NCI-H460 (cell line): ENCODE measurements at regions not wholly inside any gene's neighbourhood (a gene's known extent, or its start where the extent isn't known, plus 50 kb on each side); places are given as distances from the start of the nearest gene placed in this dataset.

Experiments
- DNase-seq: peaks from one replicate; pipeline ENCODE4 v3.0.0-alpha.2; 2016; ENCODE audit warnings: low read depth; ENCODE audit errors: extremely low read depth

GRCh38 chr11:116176484-116177005, 596.2 kb downstream of the BUD13 start:
- DNase-seq: no peak

GRCh38 chr11:116175707-116176106, 597.1 kb downstream of the BUD13 start:
- no peak for DNase-seq

GRCh38 chr11:116173941-116174911, 598.6 kb downstream of the BUD13 start:
- no peak for DNase-seq

GRCh38 chr11:116173506-116173905, 599.3 kb downstream of the BUD13 start:
- DNase-seq: no peak

- DNase-seq: no peak
Measured at GRCh38 chr11:116172851-116173250, 599.9 kb downstream of the BUD13 start.

- DNase-seq: no peak
Measured at GRCh38 chr11:116172156-116172555, 600.6 kb downstream of the BUD13 start.

GRCh38 chr11:116171271-116172140, 601.3 kb downstream of the BUD13 start:
- DNase-seq: no peak

- DNase-seq: no peak
Measured at GRCh38 chr11:116170526-116171120, 602.2 kb downstream of the BUD13 start.

- no peak for DNase-seq
Measured at GRCh38 chr11:116169776-116170175, 603.0 kb downstream of the BUD13 start.

GRCh38 chr11:116168459-116168787, 604.4 kb downstream of the BUD13 start:
- DNase-seq: no peak

- DNase-seq: no peak
Measured at GRCh38 chr11:116167706-116168458, 604.9 kb downstream of the BUD13 start.

- no peak for DNase-seq
Measured at GRCh38 chr11:116166573-116167465, 606.0 kb downstream of the BUD13 start.

GRCh38 chr11:116164843-116165242, 607.9 kb downstream of the BUD13 start:
- DNase-seq: no peak

GRCh38 chr11:116162886-116163230, 609.9 kb downstream of the BUD13 start:
- no peak for DNase-seq

- DNase-seq: no peak
Measured at GRCh38 chr11:116162086-116162885, 610.5 kb downstream of the BUD13 start.

GRCh38 chr11:116148645-116149044, 624.1 kb downstream of the BUD13 start:
- DNase-seq: no peak

GRCh38 chr11:116148056-116148455, 624.7 kb downstream of the BUD13 start:
- DNase-seq: no peak

- no peak for DNase-seq
Measured at GRCh38 chr11:116145187-116145865, 627.5 kb downstream of the BUD13 start.
